ENCODE measurements at regions not wholly inside any gene's neighbourhood (a gene's known extent, or its start where the extent isn't known, plus 50 kb on each side); places are given as distances from the start of the nearest gene placed in this dataset.

GRCh38 chr7:16264823-16265804 lies 156.2 kb downstream of the CRPPA start (continued):
- TF ChIP-seq LEF1 (IDR thresholded peaks at IDR 0.05) (no peak), FOSL1 (tag; conservative IDR thresholded peaks at IDR 0.05) (peak; percentile 32; the same call in 1 of the 2 replicates), SMARCE1 (IDR thresholded peaks at IDR 0.05) (no peak), NFRKB (IDR thresholded peaks at IDR 0.05; ENCODE audit: low read depth) (peak; percentile 65; the same call in 1 of the 2 replicates), BACH1 (tag; IDR thresholded peaks at IDR 0.05) (peak; percentile 56), ZNF644 (tag; IDR thresholded peaks at IDR 0.05; ENCODE audit: low read depth) (peak; percentile 35), TBL1XR1 (IDR thresholded peaks at IDR 0.05; ENCODE audit: low read length in 2 of 2) (0 out of 4 replicates have a peak, but pooled peaks of 1 of the 2 experiments have one; percentile 13), CBX2 (IDR thresholded peaks at IDR 0.05; ENCODE audit: insufficient read depth, low read length, poor library complexity, severe bottlenecking) (no peak), CREM (IDR thresholded peaks at IDR 0.05; ENCODE audit: low read depth) (no peak), AFF1 (IDR thresholded peaks at IDR 0.05; ENCODE audit: low read depth in 1 of 2, partially characterized antibody in 2 of 2) (peak; percentile 85 to 95), PHF8 (IDR thresholded peaks at IDR 0.05; ENCODE audit: borderline replicate concordance, low read length) (no peak; the same call in 1 of the 2 replicates), ZC3H4 (CRISPR knock-in tag; IDR thresholded peaks at IDR 0.05; ENCODE audit: borderline replicate concordance) (no peak), TFE3 (CRISPR knock-in tag; IDR thresholded peaks at IDR 0.05) (no peak), ZBTB17 (CRISPR knock-in tag; IDR thresholded peaks at IDR 0.05) (peak; percentile 14; the same call in 1 of the 2 replicates), CTBP1 (IDR thresholded peaks at IDR 0.05; ENCODE audit: borderline replicate concordance) (peak; percentile 33; the same call in 1 of the 2 replicates), ZNF766 (CRISPR knock-in tag; conservative IDR thresholded peaks at IDR 0.05) (peak; percentile 69; the same call in 1 of the 2 replicates), ZNF584 (CRISPR knock-in tag; IDR thresholded peaks at IDR 0.05; ENCODE audit: low read depth) (peak; percentile 60; the same call in 1 of the 2 replicates)
- TF ChIP-seq, protein P1, sequence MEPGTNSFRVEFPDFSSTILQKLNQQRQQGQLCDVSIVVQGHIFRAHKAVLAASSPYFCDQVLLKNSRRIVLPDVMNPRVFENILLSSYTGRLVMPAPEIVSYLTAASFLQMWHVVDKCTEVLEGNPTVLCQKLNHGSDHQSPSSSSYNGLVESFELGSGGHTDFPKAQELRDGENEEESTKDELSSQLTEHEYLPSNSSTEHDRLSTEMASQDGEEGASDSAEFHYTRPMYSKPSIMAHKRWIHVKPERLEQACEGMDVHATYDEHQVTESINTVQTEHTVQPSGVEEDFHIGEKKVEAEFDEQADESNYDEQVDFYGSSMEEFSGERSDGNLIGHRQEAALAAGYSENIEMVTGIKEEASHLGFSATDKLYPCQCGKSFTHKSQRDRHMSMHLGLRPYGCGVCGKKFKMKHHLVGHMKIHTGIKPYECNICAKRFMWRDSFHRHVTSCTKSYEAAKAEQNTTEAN (CRISPR knock-in tag; IDR thresholded peaks at IDR 0.05): no peak
